Caco-2 (cell line): ENCODE measurements at regions not wholly inside any gene's neighbourhood (a gene's known extent, or its start where the extent isn't known, plus 50 kb on each side); places are given as distances from the start of the nearest gene placed in this dataset.
"Not testable (repeated sequence)": the region's sequence is repeated elsewhere in the genome, so short reads cannot be mapped to it uniquely, and the experiment has no call there.

Experiments
- BruUV-seq: library from RNA; stranded (reverse); fragments of 400-500 nt; replicated peaks from 2 replicates; lab custom pipeline; 2021; lab: Mats Ljungman, UMichigan
- CTCF ChIA-PET: fragments of 300-600 bp; sonication (Branson Sonifier 250); formaldehyde crosslinking; loops from one replicate; lab custom pipeline; 2022; ENCODE audit warnings: antibody characterized with exemption; lab: Charles Lee
- POLR2A ChIA-PET: fragments of 300-600 bp; sonication (Branson Sonifier 250); formaldehyde crosslinking; loops from one replicate; lab custom pipeline; 2022; ENCODE audit warnings: antibody characterized with exemption; lab: Charles Lee
- DNase-seq, 2 experiments: peaks; one replicate each; pipeline versions ENCODE4 v3.0.0 to v3.0.0-alpha.2; 2020 to 2022
- H3K27me3 ChIP-seq: replicated peaks from 2 replicates; pipeline ENCODE4 v1.6.0; 2011; ENCODE audit warnings: low read length; ENCODE audit not compliant: control insufficient read depth, insufficient read depth
- H3K36me3 ChIP-seq: 2 replicates; pipeline ENCODE4 v1.5.1; 2011; ENCODE audit warnings: low read length; ENCODE audit not compliant: control insufficient read depth, insufficient read depth
- H3K4me1 ChIP-seq: fragments of 250-450 bp; sonication (Bioruptor Pico); 2 replicates; pipeline ENCODE4 v1.5.1; 2020; ENCODE audit warnings: mild to moderate bottlenecking
- H3K4me3 ChIP-seq: 2 replicates; pipeline ENCODE4 v1.5.1; 2011; ENCODE audit warnings: low read depth, mild to moderate bottlenecking, control low read depth, low read length
- H3K9me3 ChIP-seq: fragments of 250-450 bp; sonication (Bioruptor Pico); 2 replicates; pipeline ENCODE4 v1.5.1; 2020; ENCODE audit warnings: mild to moderate bottlenecking, moderate library complexity
- H3K27ac Mint-ChIP-seq: one replicate; pipeline ENCODE4 v1.8.0; 2022; ENCODE audit warnings: mixed read lengths; ENCODE audit not compliant: unreplicated experiment
- H3K27me3 Mint-ChIP-seq: one replicate; pipeline ENCODE4 v1.8.0; 2022; ENCODE audit warnings: mixed read lengths; ENCODE audit not compliant: insufficient read depth, unreplicated experiment
- H3K36me3 Mint-ChIP-seq: one replicate; pipeline ENCODE4 v1.8.0; 2022; ENCODE audit warnings: mild to moderate bottlenecking, mixed read lengths; ENCODE audit not compliant: insufficient read depth, unreplicated experiment
- H3K4me1 Mint-ChIP-seq: one replicate; pipeline ENCODE4 v1.8.0; 2022; ENCODE audit warnings: low read depth, mixed read lengths; ENCODE audit not compliant: unreplicated experiment
- H3K4me3 Mint-ChIP-seq: one replicate; pipeline ENCODE4 v1.8.0; 2022; ENCODE audit warnings: mild to moderate bottlenecking, moderate library complexity, mixed read lengths; ENCODE audit not compliant: unreplicated experiment
- H3K9me3 Mint-ChIP-seq: one replicate; pipeline ENCODE4 v1.8.0; 2022; ENCODE audit warnings: mixed read lengths; ENCODE audit not compliant: unreplicated experiment
- CTCF ChIP-seq, 2 experiments: fragments of 200-600 bp in 1 of 2; IDR thresholded peaks; 1 replicate in 1 of 2; 2 replicates in 1 of 2; pipeline versions ENCODE4 v1.5.1 to v1.8.0; 2011 to 2022; ENCODE audit warnings: antibody characterized with exemption in 1 of 2, control low read depth in 1 of 2, inconsistent platforms in 1 of 2, low read depth in 1 of 2, low read length in 1 of 2, mild to moderate bottlenecking in 1 of 2, moderate library complexity in 1 of 2; ENCODE audit not compliant: insufficient read depth in 1 of 2, severe bottlenecking in 1 of 2, unreplicated experiment in 1 of 2
- intact Hi-C: fragments of 100-400 bp; cut with micrococcal nuclease; formaldehyde crosslinking; loops from one replicate; pipeline ENCODE4 v1.10.0; 2022; ENCODE audit not compliant: unreplicated experiment

DNA sequence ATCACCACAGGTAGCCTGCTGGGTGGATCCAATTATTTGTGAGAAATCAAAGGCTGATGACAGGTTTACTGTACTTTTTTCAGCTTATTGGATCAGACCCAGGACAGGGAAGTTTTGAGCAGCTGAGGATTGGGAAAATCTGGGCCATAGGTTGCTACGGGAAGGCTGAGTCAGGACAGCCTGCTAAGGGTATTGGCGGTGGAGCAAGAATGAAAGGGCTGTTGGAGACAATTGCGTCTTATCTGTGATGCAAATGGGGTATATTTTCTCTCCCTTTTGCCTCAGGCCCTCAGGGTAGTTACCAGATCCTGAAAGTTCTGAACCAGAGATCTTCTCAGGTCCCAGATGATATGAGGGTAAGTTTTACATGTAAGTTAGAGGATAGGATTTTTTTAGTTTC lies 317.7 kb downstream of the EDEM1 start:
- H3K9me3 Mint-ChIP-seq = peaks cover 50% of the 10 kb centered on the region
- BruUV-seq = no TSS peak
- CTCF ChIA-PET = no interaction called here

GRCh38 chr3:5505997-5506396 lies 318.5 kb downstream of the EDEM1 start:
- TF ChIP-seq CTCF (IDR thresholded peaks at IDR 0.05; ENCODE audit: insufficient read depth in 1 of 2, low read depth in 1 of 2, low read length in 1 of 2, severe bottlenecking in 1 of 2, unreplicated experiment in 1 of 2) = no peak
- ChIA-PET CTCF (no interaction called here), POLR2A (no interaction called here)
- no peak overlapping the region for H3K27ac Mint-ChIP-seq
- Histone ChIP-seq H3K4me1 (no peaks in the 10 kb centered on the region), H3K4me3 (no peak overlapping the region), H3K9me3 (peaks cover 11% of the 10 kb centered on the region), H3K27me3 (no peaks in the 10 kb centered on the region), H3K36me3 (no peaks in the 10 kb centered on the region)
- intact Hi-C loops = no loop called here
- peaks cover 52% of the 10 kb centered on the region for H3K9me3 Mint-ChIP-seq
- H3K4me3 Mint-ChIP-seq = no peak overlapping the region
- no peaks in the 10 kb centered on the region for H3K27me3 Mint-ChIP-seq
- no peaks in the 10 kb centered on the region for H3K36me3 Mint-ChIP-seq
- peaks cover 9% of the 10 kb centered on the region for H3K4me1 Mint-ChIP-seq
- BruUV-seq = no TSS peak
- DNase-seq = no peak

More for the DNA sequence above, 317.7 kb downstream of the EDEM1 start:
- Histone ChIP-seq H3K4me1 (no peaks in the 10 kb centered on the region), H3K4me3 (no peak overlapping the region), H3K9me3 (peaks cover 11% of the 10 kb centered on the region), H3K27me3 (no peaks in the 10 kb centered on the region), H3K36me3 (no peaks in the 10 kb centered on the region)
- Mint-ChIP-seq H3K27me3 (no peaks in the 10 kb centered on the region), H3K27ac (no peak overlapping the region), H3K36me3 (no peaks in the 10 kb centered on the region), H3K4me1 (peaks cover 9% of the 10 kb centered on the region), H3K4me3 (no peak overlapping the region)
- POLR2A ChIA-PET = no interaction called here
- intact Hi-C loops = no loop called here
- no peak for TF ChIP-seq CTCF (IDR thresholded peaks at IDR 0.05; ENCODE audit: insufficient read depth in 1 of 2, low read depth in 1 of 2, low read length in 1 of 2, severe bottlenecking in 1 of 2, unreplicated experiment in 1 of 2)
- no peak for DNase-seq

GRCh38 chr3:5508860-5509259 lies 321.4 kb downstream of the EDEM1 start:
- H3K4me3 ChIP-seq, POLR2A ChIA-PET, H3K4me1 Mint-ChIP-seq, H3K27me3 ChIP-seq, H3K27me3 Mint-ChIP-seq, intact Hi-C loops, H3K4me3 Mint-ChIP-seq, BruUV-seq, H3K36me3 Mint-ChIP-seq, H3K27ac Mint-ChIP-seq, CTCF ChIA-PET, H3K4me1 ChIP-seq, H3K36me3 ChIP-seq, DNase-seq: not testable (repeated sequence)
- peaks cover 56% of the 10 kb centered on the region for H3K9me3 Mint-ChIP-seq
- H3K9me3 ChIP-seq = peaks cover 11% of the 10 kb centered on the region

DNA sequence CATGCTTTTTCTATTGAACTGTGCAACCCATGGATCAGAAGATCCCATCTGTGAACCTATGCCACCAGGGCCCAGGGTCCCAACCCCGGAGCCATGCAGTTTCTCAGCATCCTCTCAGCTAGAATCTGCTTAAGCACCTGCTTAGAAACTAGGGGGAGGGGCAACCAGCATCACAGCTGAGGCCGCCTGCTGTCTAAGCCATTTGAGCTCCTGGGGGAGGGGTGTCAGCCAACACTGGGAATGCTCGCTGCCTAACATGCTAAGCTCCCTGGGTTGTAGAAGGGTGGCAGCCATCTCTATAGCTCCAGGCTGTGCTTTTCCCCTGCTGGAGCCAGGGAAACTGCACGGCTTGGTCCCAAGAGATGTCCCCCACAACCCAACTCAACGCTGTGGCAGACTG lies 322.8 kb downstream of the EDEM1 start:
- Mint-ChIP-seq H3K9me3 (peaks cover 44% of the 10 kb centered on the region), H3K4me3 (no peak overlapping the region), H3K27ac (no peak overlapping the region), H3K36me3 (no peaks in the 10 kb centered on the region), H3K4me1 (peaks cover 9% of the 10 kb centered on the region), H3K27me3 (no peaks in the 10 kb centered on the region)
- H3K4me3 ChIP-seq = no peak overlapping the region
- POLR2A ChIA-PET = no interaction called here
- CTCF ChIA-PET = no interaction called here
- no peak for DNase-seq
- no TSS peak for BruUV-seq
- TF ChIP-seq CTCF (IDR thresholded peaks at IDR 0.05; ENCODE audit: insufficient read depth in 1 of 2, low read depth in 1 of 2, low read length in 1 of 2, severe bottlenecking in 1 of 2, unreplicated experiment in 1 of 2) = no peak
- H3K27me3 ChIP-seq = no peaks in the 10 kb centered on the region
- intact Hi-C loops = no loop called here
- H3K36me3 ChIP-seq = no peaks in the 10 kb centered on the region
- H3K9me3 ChIP-seq = peaks cover 11% of the 10 kb centered on the region
- H3K4me1 ChIP-seq = no peaks in the 10 kb centered on the region
